GM19023 (cell line): ENCODE measurements at regions not wholly inside any gene's neighbourhood (a gene's known extent, or its start where the extent isn't known, plus 50 kb on each side); places are given as distances from the start of the nearest gene placed in this dataset.

ENCODE experiments used
- ATAC-seq: cut with Tn5 transposase; IDR thresholded peaks from one replicate; pipeline ENCODE4 v1.9.1; 2021; ENCODE audit warnings: mild to moderate bottlenecking, moderate library complexity; ENCODE audit not compliant: unreplicated experiment

DNA sequence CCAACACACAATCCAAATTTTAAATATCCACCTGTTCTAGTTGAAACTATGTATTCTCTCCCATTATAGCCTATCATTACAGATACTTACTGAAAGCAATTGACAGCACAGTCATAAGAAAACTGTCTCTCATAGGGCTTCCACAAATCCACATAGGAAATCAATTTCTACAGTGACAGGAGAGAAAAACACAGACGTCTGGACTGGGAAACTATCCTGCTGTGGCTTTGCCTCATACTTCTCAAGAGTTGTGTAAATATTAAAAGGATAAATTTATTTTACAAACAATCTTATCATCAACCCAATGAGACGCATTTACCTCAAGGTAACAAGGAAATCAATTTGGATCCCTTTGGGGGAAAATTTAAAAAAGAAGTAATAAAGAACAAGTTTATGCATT, 517.5 kb downstream of the EFNA5 start:
- no peak for ATAC-seq

DNA sequence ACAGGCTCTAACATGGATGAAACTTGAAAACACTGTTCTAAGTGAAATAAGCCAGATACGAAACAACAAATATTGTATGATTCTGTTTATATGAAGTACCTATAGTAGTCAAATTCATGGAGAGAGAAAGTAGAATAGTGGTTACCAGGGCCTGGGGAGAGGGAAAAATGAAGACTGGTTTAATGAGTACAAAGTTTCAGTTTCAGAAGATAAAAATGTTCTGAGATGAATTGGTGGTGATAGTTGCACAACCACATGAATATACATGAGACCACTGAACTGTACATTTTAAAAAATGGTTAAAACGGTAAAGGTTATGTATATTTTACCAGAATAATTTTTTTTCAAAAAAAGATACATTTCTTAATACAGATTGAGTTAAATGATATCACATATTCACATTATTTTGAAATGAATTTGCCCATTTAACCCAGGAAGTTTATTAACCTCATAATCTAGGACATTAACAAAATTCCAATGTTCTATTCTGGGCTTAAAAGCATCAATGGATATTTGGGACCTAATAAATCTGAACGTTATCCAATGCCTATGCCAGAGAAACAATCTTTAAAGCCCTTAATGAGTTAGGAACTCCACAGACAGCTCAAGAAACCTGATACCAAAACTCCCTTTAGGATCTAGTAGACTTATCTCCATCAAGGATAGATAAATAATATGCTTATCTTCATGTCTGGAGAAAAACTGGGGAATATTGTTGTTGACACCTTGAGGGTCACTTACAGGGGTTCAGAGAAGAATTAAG, 521.3 kb downstream of the EFNA5 start:
- ATAC-seq = peak; percentile 91

DNA sequence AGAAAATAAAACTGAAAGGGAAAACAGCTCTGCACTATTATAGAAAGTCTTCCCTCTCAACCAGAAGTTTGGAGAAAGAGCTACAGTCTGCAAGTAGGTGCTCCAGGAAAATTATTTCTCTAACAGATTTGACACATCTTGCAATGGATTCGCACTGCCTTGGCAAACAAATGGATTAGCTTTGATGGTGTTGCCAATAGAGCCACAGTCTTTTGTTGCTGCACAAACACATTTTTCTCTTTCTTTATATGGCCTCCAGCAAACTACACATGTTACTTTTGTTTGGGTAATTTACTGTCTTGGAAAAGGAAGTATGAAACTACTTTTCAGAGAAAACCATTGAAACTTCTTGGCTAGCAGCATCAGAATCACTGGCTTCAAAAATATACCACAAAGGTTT, 523.1 kb downstream of the EFNA5 start:
- no peak for ATAC-seq

DNA sequence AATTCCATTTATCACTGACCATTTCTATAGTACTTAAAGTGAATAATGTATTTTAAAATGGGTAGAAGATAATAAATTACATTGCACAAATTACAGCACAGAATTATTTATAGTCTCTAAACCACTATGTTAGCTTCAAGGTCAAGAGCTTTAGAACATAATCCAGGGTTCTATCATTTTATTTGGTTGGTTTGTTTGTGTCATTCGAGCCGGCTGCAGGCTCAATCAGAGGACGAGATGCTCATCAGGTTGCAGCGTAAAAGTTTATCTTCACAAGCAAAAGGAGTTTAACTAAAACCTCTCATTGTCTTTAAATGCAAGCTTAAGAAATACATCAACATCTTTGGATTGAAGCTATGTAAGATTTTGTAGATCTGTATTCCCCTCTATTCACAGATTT, 523.8 kb downstream of the EFNA5 start:
- ATAC-seq = no peak

DNA sequence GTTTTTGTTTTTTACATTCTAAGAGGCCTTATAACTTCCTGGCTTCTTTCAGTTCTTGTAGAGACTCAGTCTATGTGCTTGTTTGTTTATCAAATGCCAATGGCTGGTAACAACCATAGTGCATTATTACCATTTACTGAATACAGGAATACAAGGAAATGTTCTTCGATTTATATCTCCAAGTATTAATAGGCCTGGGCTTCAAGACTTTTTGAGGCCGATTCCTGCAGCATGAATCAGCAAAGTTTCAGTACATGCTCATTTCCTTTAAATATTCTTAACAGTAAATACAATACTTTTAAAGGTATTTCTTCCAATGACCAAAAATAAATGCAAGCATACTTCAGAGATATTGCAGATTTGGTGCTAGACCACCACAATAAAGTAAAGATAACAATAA, 535.3 kb downstream of the EFNA5 start:
- ATAC-seq = no peak

DNA sequence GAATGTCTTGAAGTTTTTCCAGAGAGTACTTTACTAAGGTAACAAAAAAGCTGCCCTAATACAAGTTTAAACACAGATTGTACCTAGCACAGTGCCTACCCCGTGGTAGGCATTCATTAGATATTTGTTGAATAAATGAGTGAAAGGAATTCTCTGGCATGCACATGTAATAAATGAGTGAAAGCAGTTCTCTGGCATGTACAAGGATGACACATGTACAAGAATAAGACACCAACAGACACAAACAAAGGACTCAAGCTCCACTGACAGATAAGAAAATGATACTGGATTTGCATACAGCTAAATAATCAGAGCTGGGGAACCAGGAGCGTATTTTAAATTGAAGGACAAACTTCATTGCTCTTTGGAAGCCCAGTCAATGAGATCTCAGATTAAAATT, 535.8 kb downstream of the EFNA5 start:
- no peak for ATAC-seq

DNA sequence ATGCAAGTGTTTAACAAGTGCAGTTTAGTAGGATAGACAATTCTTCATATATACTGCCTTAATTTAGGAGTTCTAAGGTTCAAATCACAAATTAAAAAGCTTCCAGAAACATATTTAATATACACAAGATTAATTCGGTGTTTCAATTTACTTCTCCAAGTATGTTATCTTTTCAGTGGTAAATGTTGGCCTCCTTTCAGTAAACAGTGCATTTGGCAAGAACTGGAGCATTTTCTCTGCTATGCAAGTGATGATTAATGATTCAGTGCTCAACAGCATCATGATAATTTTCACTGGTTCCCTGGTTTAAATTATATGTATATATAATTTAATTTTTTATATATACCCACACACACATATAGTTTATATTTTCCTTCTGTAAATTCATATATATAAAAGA, 541.7 kb downstream of the EFNA5 start:
- no peak for ATAC-seq

DNA sequence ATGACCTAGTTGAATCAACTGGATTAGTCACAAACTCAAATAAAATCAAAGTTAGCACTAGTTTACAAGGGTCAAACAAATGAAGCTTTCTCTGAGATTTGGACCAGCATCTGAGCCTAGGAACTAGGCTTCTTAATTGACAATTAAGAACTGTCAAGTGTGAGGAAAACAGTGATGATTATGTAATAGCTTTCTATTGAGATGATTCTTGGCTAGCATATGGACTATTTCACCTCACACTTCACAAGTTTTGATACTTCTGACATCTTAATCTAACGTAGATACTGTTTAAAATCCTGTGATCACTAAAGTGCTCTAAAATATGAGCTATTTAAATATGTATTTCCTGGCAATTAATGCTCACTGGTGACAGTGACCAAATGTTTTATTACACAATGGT, 542.9 kb downstream of the EFNA5 start:
- ATAC-seq = no peak

DNA sequence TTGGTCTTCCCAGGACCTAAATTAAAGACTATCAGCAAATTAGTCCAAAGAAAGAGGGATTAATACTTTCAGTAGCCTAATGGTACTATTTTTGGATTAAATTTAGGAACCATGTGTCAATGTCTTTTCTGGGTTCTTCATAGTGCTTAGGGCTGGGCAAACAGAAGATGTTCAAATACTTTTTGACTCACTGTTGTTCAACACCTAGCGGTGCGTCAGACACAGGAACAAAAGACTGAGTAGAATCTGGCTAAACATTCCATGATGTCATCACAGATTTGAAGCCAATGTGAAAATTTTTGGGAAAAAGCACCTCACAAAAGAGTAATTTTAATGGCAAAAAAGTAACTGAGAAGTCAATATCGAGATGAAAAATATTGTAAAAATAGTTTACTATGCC, 544.4 kb downstream of the EFNA5 start:
- no peak for ATAC-seq

DNA sequence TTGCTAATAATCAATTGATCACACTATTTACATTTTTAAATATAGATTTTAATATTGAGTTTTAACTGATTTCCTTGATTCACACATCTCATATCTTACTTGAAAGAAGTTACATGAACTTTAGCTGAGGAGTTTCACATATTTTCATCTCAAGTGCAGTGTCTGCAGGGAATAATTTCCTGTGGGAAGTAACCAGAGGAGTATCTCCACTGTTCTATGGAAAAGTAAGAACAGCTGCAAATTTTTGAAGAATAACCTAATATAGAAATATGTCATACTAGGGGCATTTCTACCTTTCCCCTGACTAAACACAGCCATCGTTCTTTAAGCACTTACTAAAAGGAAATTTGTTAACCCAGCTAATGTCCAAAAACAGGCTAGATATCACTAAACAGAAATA, 546.4 kb downstream of the EFNA5 start:
- ATAC-seq = no peak

DNA sequence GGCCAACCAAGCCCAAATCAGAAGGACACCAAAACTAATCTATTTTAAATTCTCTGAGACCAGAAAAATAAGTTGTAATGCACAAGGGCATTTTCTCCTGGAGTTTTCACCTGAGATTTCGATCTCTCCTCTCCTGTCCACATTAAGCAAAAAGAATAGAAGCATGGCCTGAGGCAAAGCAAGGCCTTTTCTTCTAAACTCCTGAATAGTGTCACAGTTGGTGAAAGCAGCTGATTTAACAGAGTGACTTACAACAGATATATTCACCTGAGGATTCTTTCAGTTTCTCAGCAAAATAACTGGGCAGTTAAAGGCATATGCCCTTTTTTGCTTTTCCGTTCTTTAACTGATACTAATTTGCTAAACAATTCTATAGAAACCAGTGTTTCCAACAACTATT, 547.7 kb downstream of the EFNA5 start:
- no peak for ATAC-seq

DNA sequence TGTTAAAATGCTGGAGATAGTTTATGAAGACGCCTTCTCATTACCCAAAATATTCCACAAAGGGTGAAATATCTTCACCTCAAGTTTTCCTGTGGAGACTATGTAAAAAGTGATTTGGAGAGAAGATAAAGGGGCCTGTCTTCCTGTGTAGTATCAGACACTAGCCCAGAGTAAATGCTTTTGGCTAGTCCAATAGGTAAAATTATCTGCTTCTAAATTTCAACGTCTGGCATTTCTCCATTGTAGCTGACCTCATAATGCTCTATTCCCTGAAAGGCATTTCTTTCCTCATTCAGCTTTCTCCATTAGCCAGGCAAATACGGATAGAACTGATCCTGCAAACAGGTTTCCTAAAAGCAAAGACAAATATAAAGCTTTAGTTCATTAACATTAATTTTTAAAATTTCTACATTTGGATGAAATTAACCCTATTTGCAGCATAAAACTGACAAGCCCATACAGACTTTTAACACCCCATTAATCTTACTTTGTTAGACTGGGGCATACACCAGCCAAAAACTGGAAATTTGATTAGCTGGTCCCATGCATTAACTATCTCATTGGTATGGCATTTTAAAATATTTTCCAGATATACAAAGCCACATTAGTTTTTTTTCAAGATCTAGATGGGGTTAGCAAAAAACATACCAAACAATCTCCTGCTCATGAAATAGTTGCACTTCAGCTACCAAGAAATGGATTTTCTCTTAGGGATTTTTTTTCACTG, 548.8 kb downstream of the EFNA5 start:
- no peak for ATAC-seq

DNA sequence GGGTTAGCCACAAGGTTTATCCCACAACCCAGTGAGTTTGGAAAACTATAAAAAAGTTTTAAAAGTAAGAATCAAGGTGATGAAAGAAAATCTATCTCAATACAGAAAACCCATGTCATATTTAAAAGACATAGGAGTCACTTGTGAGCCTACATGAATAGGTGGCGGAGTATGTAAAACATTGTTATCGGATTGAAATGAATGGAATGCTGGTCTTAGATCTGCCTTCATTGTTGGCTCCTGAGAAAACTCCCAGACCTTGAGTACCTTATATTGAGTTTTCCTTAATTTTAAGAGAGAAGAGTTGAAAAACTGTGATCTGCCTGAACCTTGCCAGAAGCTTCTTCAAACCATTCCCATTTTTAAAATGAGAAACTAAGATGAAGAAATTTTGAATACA, 551.1 kb downstream of the EFNA5 start:
- no peak for ATAC-seq

DNA sequence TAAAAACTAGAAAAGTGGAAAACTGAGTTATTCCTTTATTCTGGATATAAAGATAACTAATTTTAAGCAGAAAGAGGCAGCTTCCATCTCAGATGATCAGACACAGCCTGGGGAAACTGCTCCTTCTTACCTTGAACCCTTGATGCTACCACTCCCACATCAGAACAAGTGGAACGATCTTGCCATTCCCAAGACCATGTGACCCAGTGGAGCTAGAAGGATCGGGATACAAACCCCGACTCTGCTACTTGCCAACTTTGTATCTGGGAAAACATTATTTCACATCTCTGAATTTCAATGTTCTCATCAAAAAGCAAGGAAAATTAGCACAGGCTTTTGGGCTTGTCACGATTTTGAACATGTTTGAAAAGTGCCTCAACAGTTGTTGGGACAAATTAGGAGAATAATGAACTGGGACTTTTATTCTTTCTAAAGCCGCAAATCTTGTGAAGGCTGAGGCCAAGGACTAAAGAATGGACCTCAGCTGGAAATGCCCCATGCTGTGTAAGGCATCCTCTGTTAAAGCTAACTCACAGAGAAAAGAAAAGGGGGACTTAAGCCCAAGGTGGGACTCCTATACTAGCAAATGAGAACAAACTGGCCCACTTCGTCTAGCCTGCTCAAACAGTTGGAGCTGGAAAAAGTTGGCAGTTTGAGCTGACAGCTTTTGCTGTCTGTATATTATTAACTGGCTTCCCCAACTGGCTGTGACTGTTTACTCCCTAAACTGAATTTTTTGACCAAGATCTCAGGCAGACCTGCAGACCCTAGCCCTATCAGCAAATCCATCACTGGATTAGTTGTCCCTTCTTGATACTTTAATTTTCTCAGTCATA, 552.3 kb downstream of the EFNA5 start:
- no peak for ATAC-seq

DNA sequence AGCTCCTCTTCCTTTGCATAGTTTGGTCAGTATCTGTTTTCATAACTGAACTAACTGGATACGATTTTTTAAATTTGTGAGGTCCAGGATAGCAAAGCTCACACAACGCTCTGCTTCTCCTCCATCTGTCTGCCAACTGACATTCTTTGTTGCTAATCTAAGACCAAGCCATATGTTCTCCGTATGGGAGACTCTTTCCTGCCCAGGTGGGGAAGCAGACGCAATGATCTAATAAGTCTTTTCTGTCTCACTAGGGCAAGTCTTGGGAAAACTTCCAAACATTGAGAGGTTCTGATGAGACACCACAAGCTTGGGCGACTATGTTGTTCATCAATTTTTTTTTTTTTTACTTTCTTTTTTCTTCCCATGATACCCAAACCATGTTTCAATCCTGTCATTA, 558.5 kb downstream of the EFNA5 start:
- no peak for ATAC-seq

DNA sequence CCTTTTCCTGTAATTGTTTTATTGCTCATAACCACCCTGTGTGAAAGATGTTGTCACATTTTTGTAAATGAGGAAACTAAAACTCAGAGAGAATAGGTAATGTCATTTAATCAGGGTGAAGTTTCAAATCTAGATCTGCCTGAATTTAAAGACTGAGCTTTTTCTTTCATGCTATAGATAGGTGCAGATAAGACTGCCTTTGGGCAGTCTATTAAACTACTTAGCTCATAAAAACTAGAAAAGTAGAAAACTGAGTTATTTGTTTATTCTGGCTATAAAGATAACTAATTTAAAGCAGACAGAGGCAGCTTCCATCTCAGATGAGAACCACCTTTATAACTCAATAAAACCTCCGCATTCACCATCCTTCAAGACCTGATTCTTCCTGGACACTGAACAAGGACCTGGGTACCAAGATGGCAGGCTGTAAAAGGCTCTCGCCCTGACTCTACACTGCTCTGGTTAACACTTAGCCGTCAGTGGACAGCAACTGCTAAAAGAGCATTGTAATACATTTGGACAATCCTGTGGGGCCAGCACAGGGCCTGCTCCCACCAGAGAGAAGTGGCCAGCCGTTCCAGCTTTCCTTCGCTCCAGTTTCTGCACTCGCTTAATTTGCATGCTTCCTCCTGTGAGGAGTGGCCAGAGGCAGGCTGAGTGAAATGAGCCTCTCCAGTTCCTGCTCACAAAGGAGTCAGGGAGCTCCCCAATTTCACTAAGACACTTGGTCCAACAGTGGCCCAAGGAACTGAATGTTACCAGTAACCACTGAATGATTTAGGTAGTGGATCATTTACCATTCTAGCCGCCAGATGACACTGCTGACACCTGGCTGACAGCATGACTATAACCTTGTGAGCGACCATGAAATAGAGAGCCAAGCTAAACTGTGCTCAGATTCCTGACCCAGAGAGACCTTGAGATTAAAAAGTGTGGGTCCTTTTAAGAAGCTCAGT, 566.4 kb downstream of the EFNA5 start:
- ATAC-seq = peak; percentile 87

DNA sequence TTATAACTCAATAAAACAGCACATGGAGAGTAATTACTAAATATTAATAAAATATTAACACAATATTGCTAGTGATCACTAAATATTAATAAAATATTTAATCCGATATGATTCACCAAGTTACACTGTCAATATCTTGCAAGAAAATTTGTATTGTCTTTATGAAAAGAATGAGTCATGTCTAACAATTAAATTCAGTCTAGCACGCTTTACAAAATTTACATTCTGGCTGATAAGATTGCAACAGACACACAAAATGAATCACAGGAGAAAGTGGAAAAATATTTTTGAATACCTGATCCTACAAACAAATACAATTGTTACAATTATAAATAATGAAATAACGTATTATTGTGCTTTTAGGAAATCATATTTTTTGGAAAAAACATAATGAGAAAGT, 567.2 kb downstream of the EFNA5 start:
- ATAC-seq = no peak

DNA sequence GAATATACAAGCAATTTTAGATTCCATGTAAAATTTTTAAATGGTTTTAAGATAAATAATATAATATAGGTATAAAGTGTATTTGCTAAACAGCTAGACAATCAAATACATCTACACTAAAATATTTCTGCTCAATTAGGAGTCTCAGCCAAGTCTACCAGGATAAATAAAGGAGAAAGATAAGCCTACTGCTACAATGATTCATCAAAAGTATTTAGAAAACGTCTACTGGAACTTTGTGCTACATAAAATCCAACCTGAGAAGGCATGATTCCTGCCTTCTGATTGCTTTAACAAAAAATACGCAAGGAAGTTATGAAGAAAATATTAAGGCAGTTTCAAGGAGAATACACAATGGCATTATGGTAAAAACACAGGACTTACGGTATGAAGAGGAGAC, 570.6 kb downstream of the EFNA5 start:
- ATAC-seq = no peak

DNA sequence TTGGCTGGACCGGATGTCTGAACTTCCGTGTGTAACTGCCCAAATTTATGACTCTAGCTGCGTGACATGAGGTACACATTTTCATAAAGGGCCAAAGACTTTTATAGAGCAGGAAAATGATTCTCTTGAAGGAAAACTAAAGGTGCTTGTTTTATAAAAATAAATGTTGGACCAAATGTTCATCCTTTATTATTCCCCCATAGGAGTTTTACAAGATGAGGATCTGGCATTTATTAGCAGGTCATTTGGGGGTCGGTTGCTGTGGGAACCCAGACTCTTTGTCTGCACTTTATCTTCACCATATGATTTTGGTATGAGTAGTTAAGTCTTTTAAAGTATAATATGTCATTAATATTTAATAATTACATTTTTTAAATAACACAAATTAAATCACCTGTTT, 571.2 kb downstream of the EFNA5 start:
- ATAC-seq = no peak

DNA sequence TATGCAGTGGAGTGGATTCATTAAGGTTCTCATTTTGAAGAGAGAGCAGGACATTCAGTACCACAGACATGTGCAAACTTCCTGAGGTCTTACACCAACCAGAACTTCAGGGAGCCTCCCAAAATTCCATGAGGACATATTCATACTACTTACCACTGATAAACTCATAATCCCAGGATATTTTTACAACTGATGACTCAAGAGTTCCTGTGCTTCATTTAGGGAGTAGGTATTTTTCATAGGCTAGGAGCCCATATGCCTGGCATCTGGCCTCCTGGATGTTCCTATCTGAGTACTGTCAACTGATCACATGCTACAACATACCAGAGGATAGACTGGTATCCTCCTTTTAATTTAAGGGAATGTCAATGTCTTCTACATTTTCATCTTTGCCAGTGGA, 578.0 kb downstream of the EFNA5 start:
- ATAC-seq = no peak

DNA sequence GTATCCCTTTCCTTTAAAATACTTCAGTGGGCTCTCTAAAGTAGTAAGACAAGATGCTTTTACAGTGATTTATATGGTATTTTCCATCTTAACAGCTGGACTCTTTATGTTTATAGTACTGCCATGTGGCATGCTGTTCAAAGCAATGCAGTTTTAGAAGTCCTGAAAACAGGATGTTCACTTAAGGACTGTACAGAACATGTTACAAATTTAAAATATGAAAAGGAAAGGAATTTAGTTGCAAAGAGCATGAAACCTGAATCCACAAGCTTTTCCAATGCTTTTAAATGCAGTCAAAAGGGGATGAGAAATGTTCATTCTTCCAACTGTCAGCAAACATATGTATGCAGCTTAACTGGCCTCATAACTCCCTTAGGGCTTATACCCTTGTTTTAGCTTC, 580.2 kb downstream of the EFNA5 start:
- ATAC-seq = no peak
